H1 (cell line): ENCODE measurements at regions not wholly inside any gene's neighbourhood (a gene's known extent, or its start where the extent isn't known, plus 50 kb on each side); places are given as distances from the start of the nearest gene placed in this dataset.
A peak's percentile ranks its signal among the peaks of the same experiment; 100 is the strongest.

Experiments
- CTCF ChIA-PET: fragments of 300-600 bp; sonication (Branson Sonifier 250); formaldehyde crosslinking; loops from one replicate; lab custom pipeline; 2021; ENCODE audit not compliant: partially characterized antibody; lab: Charles Lee
- POLR2A ChIA-PET: fragments of 300-600 bp; sonication (Branson Sonifier 250); formaldehyde crosslinking; loops from one replicate; lab custom pipeline; 2021; ENCODE audit warnings: inconsistent platforms; ENCODE audit not compliant: partially characterized antibody; lab: Charles Lee
- DNase-seq, 2 experiments: peaks; one replicate each; pipeline versions ENCODE4 v3.0.0 to v3.0.0-alpha.2; 2010 to 2022; ENCODE audit warnings: low spot score in 2 of 2, low read depth in 1 of 2, mixed read lengths in 1 of 2
- FAIRE-seq: peaks from 2 replicates; lab custom pipeline; 2011; peaks lifted over from hg19 to GRCh38; lab: Jason Lieb, UNC
- H2AFZ ChIP-seq: 2 replicates; pipeline ENCODE4 v1.8.1; 2012; ENCODE audit warnings: low read length, inconsistent platforms
- H2AK5ac ChIP-seq: 2 replicates; pipeline ENCODE4 v1.6.1; 2013; ENCODE audit warnings: low read depth, low read length
- H2BK120ac ChIP-seq: replicated peaks from 2 replicates; pipeline ENCODE3; 2013; ENCODE audit warnings: low read depth, low read length, inconsistent platforms
- H2BK12ac ChIP-seq: 2 replicates; pipeline ENCODE4 v1.6.1; 2013; ENCODE audit warnings: low read depth, low read length
- H2BK15ac ChIP-seq: 2 replicates; pipeline ENCODE4 v1.6.1; 2013; ENCODE audit warnings: low read length
- H2BK20ac ChIP-seq: 2 replicates; pipeline ENCODE4 v1.6.1; 2013; ENCODE audit warnings: low read length
- H2BK5ac ChIP-seq: 2 replicates; pipeline ENCODE4 v1.6.1; 2013; ENCODE audit warnings: low read depth, low read length
- H3K14ac ChIP-seq: 2 replicates; pipeline ENCODE4 v1.6.1; 2013; ENCODE audit warnings: inconsistent platforms; ENCODE audit not compliant: insufficient read length
- H3K18ac ChIP-seq: 2 replicates; pipeline ENCODE4 v1.6.1; 2013; ENCODE audit warnings: low read length; ENCODE audit errors: extremely low read depth
- H3K23ac ChIP-seq: 2 replicates; pipeline ENCODE4 v1.6.1; 2013; ENCODE audit warnings: inconsistent platforms; ENCODE audit not compliant: insufficient read length
- H3K23me2 ChIP-seq: 2 replicates; pipeline ENCODE4 v1.6.1; 2013; ENCODE audit warnings: low read depth, low read length
- H3K27ac ChIP-seq: 2 replicates; pipeline ENCODE4 v1.6.1; 2011; ENCODE audit warnings: low read depth, low read length, inconsistent platforms
- H3K27me3 ChIP-seq, 4 experiments: replicated peaks in 1 of 4; 1 replicate in 1 of 4; 2 replicates in 3 of 4; pipeline versions ENCODE4 v1.6.1 to v1.8.1; 2011 to 2013; ENCODE audit warnings: low read length in 3 of 4, mild to moderate bottlenecking in 3 of 4, inconsistent platforms in 2 of 4, mixed read lengths in 2 of 4, moderate library complexity in 1 of 4; ENCODE audit not compliant: control insufficient read depth in 3 of 4, insufficient read depth in 3 of 4; ENCODE audit errors: extremely low read depth in 1 of 4
- H3K36me3 ChIP-seq, 4 experiments: 2 replicates each; pipeline versions ENCODE4 v1.6.1 to v1.8.1; 2011 to 2013; ENCODE audit warnings: mild to moderate bottlenecking in 4 of 4, low read length in 3 of 4, moderate library complexity in 2 of 4, control low read depth in 1 of 4, inconsistent platforms in 1 of 4; ENCODE audit not compliant: insufficient read depth in 4 of 4, control insufficient read depth in 2 of 4
- H3K4ac ChIP-seq: replicated peaks from 2 replicates; pipeline ENCODE3; 2013; ENCODE audit warnings: low read length, low read depth, mixed read lengths, inconsistent platforms; ENCODE audit not compliant: insufficient read length
- H3K4me1 ChIP-seq, 4 experiments: replicated peaks in 1 of 4; 1 replicate in 1 of 4; 2 replicates in 3 of 4; pipeline versions ENCODE4 v1.6.1 to v1.8.1; 2011 to 2013; ENCODE audit warnings: low read length in 3 of 4, inconsistent platforms in 2 of 4, mixed read lengths in 1 of 4; ENCODE audit not compliant: insufficient read depth in 4 of 4, control insufficient read depth in 3 of 4
- H3K4me2 ChIP-seq, 2 experiments: 2 replicates each; pipeline versions ENCODE4 v1.6.1 to v1.8.1; 2011 to 2013; ENCODE audit warnings: low read depth in 2 of 2, low read length in 2 of 2, control low read depth in 1 of 2, inconsistent platforms in 1 of 2, mild to moderate bottlenecking in 1 of 2; ENCODE audit not compliant: insufficient read depth in 1 of 2
- H3K4me3 ChIP-seq, 4 experiments: fragments of 200-600, 300-600 bp in 1 of 4; sonication (generic), shearing (Covaris generic), sonication (Bioruptor Twin) in 1 of 4; 2 replicates each; pipeline versions ENCODE4 v1.5.1 to v1.8.1; 2011 to 2016; ENCODE audit warnings: low read length in 4 of 4, low read depth in 3 of 4, control low read depth in 2 of 4, inconsistent platforms in 2 of 4, mild to moderate bottlenecking in 2 of 4, mixed read lengths in 1 of 4, moderate library complexity in 1 of 4; ENCODE audit not compliant: insufficient read depth in 2 of 4; ENCODE audit errors: extremely low read depth in 1 of 4
- H3K56ac ChIP-seq: replicated peaks from 2 replicates; pipeline ENCODE3; 2013; ENCODE audit warnings: low read depth, mild to moderate bottlenecking, mixed read lengths, low read length, inconsistent platforms; ENCODE audit not compliant: insufficient read length
- H3K79me1 ChIP-seq: 2 replicates; pipeline ENCODE4 v1.6.1; 2013; ENCODE audit warnings: low read depth, low read length, control low read depth
- H3K79me2 ChIP-seq, 2 experiments: 2 replicates each; pipeline versions ENCODE4 v1.6.1 to v1.8.1; 2012 to 2013; ENCODE audit warnings: low read length in 2 of 2, mild to moderate bottlenecking in 2 of 2, inconsistent platforms in 1 of 2; ENCODE audit not compliant: insufficient read depth in 2 of 2, control insufficient read depth in 1 of 2
- H3K9ac ChIP-seq, 4 experiments: replicated peaks in 1 of 4; 1 replicate in 1 of 4; 2 replicates in 3 of 4; pipeline versions ENCODE4 v1.6.1 to v1.8.1; 2011 to 2013; ENCODE audit warnings: low read depth in 3 of 4, low read length in 3 of 4, control low read depth in 2 of 4, mild to moderate bottlenecking in 2 of 4, moderate library complexity in 2 of 4, inconsistent platforms in 1 of 4; ENCODE audit errors: extremely low read depth in 1 of 4
- H3K9me3 ChIP-seq, 2 experiments: 2 replicates each; pipeline versions ENCODE4 v1.6.1 to v1.8.1; 2012 to 2013; ENCODE audit warnings: mild to moderate bottlenecking in 2 of 2, moderate library complexity in 2 of 2, control low read depth in 1 of 2, inconsistent platforms in 1 of 2, low read depth in 1 of 2, low read length in 1 of 2, mixed read lengths in 1 of 2; ENCODE audit not compliant: insufficient read depth in 2 of 2
- H4K20me1 ChIP-seq, 2 experiments: replicated peaks in 1 of 2; 2 replicates each; pipeline versions ENCODE3 to v1.8.1; 2011 to 2013; ENCODE audit warnings: inconsistent platforms in 2 of 2, low read length in 2 of 2, mild to moderate bottlenecking in 1 of 2; ENCODE audit not compliant: insufficient read depth in 2 of 2, control insufficient read depth in 1 of 2
- H4K5ac ChIP-seq: 2 replicates; pipeline ENCODE4 v1.6.1; 2013; ENCODE audit warnings: low read length, low read depth, mixed read lengths, inconsistent platforms; ENCODE audit not compliant: insufficient read length
- H4K8ac ChIP-seq: 2 replicates; pipeline ENCODE4 v1.8.0; 2013; ENCODE audit warnings: mild to moderate bottlenecking, moderate library complexity, low read length, inconsistent platforms; ENCODE audit not compliant: insufficient read depth; ENCODE audit errors: extremely low read depth
- H4K91ac ChIP-seq: replicated peaks from 2 replicates; pipeline ENCODE3; 2013; ENCODE audit warnings: low read length, mixed read lengths, inconsistent platforms; ENCODE audit not compliant: insufficient read length
- PHF8 ChIP-seq: fragments of 200-600 bp; sonication (generic); conservative IDR thresholded peaks from 2 replicates; pipeline ENCODE4 v1.7.1; 2012; ENCODE audit warnings: low read depth, mild to moderate bottlenecking, inconsistent platforms, low read length, moderate library complexity
- RAD21 ChIP-seq, 2 experiments: IDR thresholded peaks in 1 of 2; conservative IDR thresholded peaks in 1 of 2; 2 replicates each; pipeline ENCODE4 v1.6.1; 2011; ENCODE audit warnings: low read depth in 2 of 2, low read length in 2 of 2, improper control_type of control experiment in 1 of 2, inconsistent platforms in 1 of 2, mild to moderate bottlenecking in 1 of 2, moderate library complexity in 1 of 2
- WGBS, 2 experiments: shearing (Covaris generic) in 1 of 2; methylation state at CpG; one replicate each; pipeline versions ENCODE4 v1.1.6 to v1.1.7; 2013 to 2015; ENCODE audit warnings: low lambda C conversion rate in 2 of 2, mixed read lengths in 2 of 2, inconsistent platforms in 1 of 2, low coverage in 1 of 2, missing lambda C conversion rate in 1 of 2; ENCODE audit not compliant: insufficient replicate concordance in 2 of 2, insufficient coverage in 1 of 2, insufficient read length in 1 of 2; ENCODE audit errors: extremely low coverage in 1 of 2, missing lambda C conversion rate in 1 of 2; 5-methylcytosine and 5-hydroxymethylcytosine counted together

DNA sequence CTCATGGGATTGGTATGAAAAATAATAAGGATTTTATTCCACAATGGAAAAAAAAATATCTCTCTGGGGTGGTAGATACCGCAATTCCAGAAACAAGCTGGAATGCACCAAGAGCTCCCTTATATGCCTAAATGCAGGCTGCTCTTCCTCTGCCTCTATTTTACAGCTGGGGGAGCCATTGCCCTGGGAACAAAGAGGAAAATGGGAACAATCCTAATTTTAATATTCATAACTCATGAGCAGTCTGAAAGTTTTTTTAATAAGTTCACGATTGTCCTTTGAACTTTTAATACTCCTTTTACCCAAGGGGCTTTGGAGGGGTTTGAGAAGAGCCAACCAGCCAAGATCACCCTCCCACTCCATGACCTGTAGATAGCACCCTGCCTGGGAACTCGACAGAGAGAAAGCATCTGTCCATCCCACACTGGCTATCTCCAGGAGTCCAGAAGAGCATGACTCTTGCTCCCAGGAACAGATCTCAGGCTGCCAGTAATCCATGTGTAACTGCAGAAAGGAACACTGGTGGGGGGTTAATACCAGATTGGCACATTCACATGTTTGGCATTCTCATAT is 74.7 kb downstream of the CD83 start:
- POLR2A ChIA-PET = no interaction called here
- no peak for DNase-seq

More for the DNA sequence above, 74.7 kb downstream of the CD83 start:
- Histone ChIP-seq H3K27ac (no peak overlapping the region), H4K5ac (no peak overlapping the region), H2BK12ac (no peak overlapping the region), H3K4me2 (no peak overlapping the region), H3K9me3 (no peaks in the 10 kb centered on the region), H3K79me2 (no peaks in the 10 kb centered on the region), H3K56ac (no peak overlapping the region), H3K14ac (no peak overlapping the region), H3K4me1 (peaks cover 0 to 15% (median 5%) of the 10 kb centered on the region in 4 experiments; a peak in 6 of 7 replicates), H2AFZ (no peak overlapping the region), H3K36me3 (no peaks in the 10 kb centered on the region), H3K79me1 (no peaks in the 10 kb centered on the region), H3K27me3 (peaks cover 0 to 2% (median 0%) of the 10 kb centered on the region in 4 experiments; a peak in 1 of 7 replicates), H4K20me1 (no peaks in the 10 kb centered on the region), H3K23me2 (no peaks in the 10 kb centered on the region), H2BK5ac (no peak overlapping the region), H2BK120ac (no peak overlapping the region), H3K4ac (no peak overlapping the region), H4K8ac (no peak overlapping the region), H3K9ac (no peak overlapping the region), H4K91ac (no peak overlapping the region), H2AK5ac (no peak overlapping the region), H2BK15ac (no peak overlapping the region), H3K18ac (no peak overlapping the region), H3K23ac (no peak overlapping the region), H2BK20ac (no peak overlapping the region), H3K4me3 (no peak overlapping the region)
- CTCF ChIA-PET = interaction anchor here (0.8 to 1.3 kb wide), 2 partner anchors 9 to 130 kb away, joined by 5 read pairs; no protein-coding TSS in a partner anchor
- 77% methylated on average over 3 of the region's 3 CpGs; no CpG with 5 or more reads in 1 of the 2 experiments for WGBS, 2 experiments
- TF ChIP-seq PHF8 = no peak
- TF ChIP-seq RAD21 (IDR thresholded peaks at IDR 0.05 in 1 of 2, conservative IDR thresholded peaks at IDR 0.05 in 1 of 2; ENCODE audit: low read depth in 2 of 2, low read length in 2 of 2) = peak; percentile 22 to 39; a peak in 3 of 4 replicates
- FAIRE-seq = no peak
